Panc1 (cell line): ENCODE measurements at regions not wholly inside any gene's neighbourhood (a gene's known extent, or its start where the extent isn't known, plus 50 kb on each side); places are given as distances from the start of the nearest gene placed in this dataset.
"Not testable (repeated sequence)": the region's sequence is repeated elsewhere in the genome, so short reads cannot be mapped to it uniquely, and the experiment has no call there.

Source experiments
- CTCF ChIP-seq: fragments of 450-650 bp; IDR thresholded peaks from 2 replicates; pipeline ENCODE4 v1.5.1; 2017; ENCODE audit warnings: mild to moderate bottlenecking
- POLR2AphosphoS5 ChIP-seq: IDR thresholded peaks from 2 replicates; pipeline ENCODE4 v1.6.1; 2012; ENCODE audit warnings: mild to moderate bottlenecking, low read depth, low read length, moderate library complexity
- REST ChIP-seq, 2 experiments: IDR thresholded peaks; 2 replicates each; pipeline ENCODE4 v1.6.1; 2011 to 2012; ENCODE audit warnings: low read depth in 2 of 2, control low read depth in 1 of 2, low read length in 1 of 2, mild to moderate bottlenecking in 1 of 2, moderate library complexity in 1 of 2; ENCODE audit not compliant: insufficient read depth in 1 of 2
- SIN3A ChIP-seq: IDR thresholded peaks from 2 replicates; pipeline ENCODE4 v1.6.1; 2012; ENCODE audit warnings: low read depth, mild to moderate bottlenecking, low read length, moderate library complexity, borderline replicate concordance; ENCODE audit not compliant: insufficient read depth
- TCF7L2 ChIP-seq: IDR thresholded peaks from 2 replicates; pipeline ENCODE4 v1.6.1; 2011; ENCODE audit warnings: mild to moderate bottlenecking, low read depth, low read length, inconsistent platforms

- TF ChIP-seq CTCF; REST (IDR thresholded peaks at IDR 0.05; ENCODE audit: insufficient read depth in 1 of 2, low read depth in 2 of 2, low read length in 1 of 2); SIN3A; POLR2AphosphoS5; TCF7L2: not testable (repeated sequence)
These were observed 872.7 kb downstream of the PCDH17 start for GRCh38 chr13:58504202-58504700.
